GM18505 (cell line): ENCODE measurements at regions not wholly inside any gene's neighbourhood (a gene's known extent, or its start where the extent isn't known, plus 50 kb on each side); places are given as distances from the start of the nearest gene placed in this dataset.
A peak's percentile ranks its signal among the peaks of the same experiment; 100 is the strongest.
"Not testable (repeated sequence)": the region's sequence is repeated elsewhere in the genome, so short reads cannot be mapped to it uniquely, and the experiment has no call there.

Experiments used
- ATAC-seq: cut with Tn5 transposase; IDR thresholded peaks from one replicate; pipeline ENCODE4 v1.9.1; 2021; ENCODE audit not compliant: unreplicated experiment
- POLR2A ChIP-seq: IDR thresholded peaks from 4 replicates; pipeline ENCODE4 v1.6.1; 2011; ENCODE audit warnings: borderline replicate concordance; ENCODE audit not compliant: insufficient read depth, insufficient read length; ENCODE audit errors: extremely low read depth

- TF ChIP-seq POLR2A: no peak
- ATAC-seq: no peak
These were observed 94.1 kb upstream of the FST start for GRCh38 chr5:53386341-53386740.

DNA sequence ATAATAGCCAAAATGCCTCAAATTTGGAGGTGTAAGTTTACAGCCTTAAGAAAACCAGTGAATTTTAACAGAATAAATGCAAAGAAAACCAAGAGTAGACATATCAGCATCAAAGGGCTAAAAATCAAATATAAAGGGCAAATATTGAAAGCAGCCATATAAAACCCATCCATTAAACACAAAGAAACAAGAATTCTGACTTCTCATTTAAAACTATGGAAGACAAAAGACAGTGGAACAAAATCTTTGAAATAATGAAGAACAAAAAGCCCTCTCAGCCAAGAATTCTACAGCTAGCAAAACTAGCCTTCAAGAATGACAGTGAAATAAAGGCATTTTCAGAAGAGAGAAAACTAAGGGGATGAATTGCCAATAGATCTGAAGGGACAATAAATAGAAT, 91.3 kb upstream of the FST start:
- no peak for TF ChIP-seq POLR2A
- no peak for ATAC-seq

DNA sequence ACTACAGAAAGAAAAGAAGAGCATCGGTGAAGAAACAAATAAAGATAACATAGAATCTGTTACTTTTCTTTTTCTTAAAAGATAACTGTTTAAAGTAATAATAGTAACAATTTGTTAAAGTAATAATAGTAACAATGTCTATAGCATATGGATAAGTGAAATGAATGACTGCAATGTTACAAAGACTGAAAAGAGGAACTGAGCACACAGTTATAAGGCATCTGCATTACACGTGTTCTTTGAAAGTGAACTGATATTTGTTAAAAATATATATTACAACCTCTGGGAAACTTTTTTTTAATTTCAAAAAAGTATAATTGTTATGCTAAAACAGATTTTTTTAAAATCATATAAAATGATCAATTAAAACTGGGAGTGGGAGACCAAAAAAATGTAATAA, 88.4 kb upstream of the FST start:
- no peak for TF ChIP-seq POLR2A
- peak; percentile 90 for ATAC-seq

GRCh38 chr5:53394808-53395207, 85.6 kb upstream of the FST start:
- no peak for ATAC-seq

GRCh38 chr5:53397141-53397757, 83.2 kb upstream of the FST start:
- TF ChIP-seq POLR2A: no peak
- ATAC-seq: no peak

More at GRCh38 chr5:53394808-53395207, 85.6 kb upstream of the FST start:
- no peak for TF ChIP-seq POLR2A

DNA sequence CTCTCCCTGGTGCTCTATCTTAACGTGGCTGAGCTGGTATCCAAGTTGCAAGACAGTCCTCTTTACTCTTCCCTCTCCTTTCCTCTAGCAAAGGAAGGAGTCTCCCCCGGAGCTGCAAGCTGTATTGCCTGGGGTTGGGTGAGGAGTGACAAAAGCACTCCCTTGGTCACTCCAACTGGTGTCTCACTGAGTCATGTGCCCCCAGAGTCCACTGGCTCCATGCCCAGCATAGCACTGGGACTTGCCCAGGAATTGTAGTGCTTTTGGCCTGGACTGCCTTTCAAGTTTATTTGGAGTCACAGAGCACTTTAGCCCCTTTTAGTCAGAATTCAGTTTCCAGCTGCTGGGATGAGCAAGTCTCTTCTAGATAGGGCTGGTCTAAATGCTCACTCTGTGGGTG, 82.6 kb upstream of the FST start:
- no peak for TF ChIP-seq POLR2A
- no peak for ATAC-seq

- no peak for TF ChIP-seq POLR2A
- no peak for ATAC-seq
These were observed 80.3 kb upstream of the FST start for GRCh38 chr5:53399926-53400697.

- no peak for TF ChIP-seq POLR2A
- ATAC-seq: no peak
These were observed 77.1 kb upstream of the FST start for GRCh38 chr5:53403291-53403690.

DNA sequence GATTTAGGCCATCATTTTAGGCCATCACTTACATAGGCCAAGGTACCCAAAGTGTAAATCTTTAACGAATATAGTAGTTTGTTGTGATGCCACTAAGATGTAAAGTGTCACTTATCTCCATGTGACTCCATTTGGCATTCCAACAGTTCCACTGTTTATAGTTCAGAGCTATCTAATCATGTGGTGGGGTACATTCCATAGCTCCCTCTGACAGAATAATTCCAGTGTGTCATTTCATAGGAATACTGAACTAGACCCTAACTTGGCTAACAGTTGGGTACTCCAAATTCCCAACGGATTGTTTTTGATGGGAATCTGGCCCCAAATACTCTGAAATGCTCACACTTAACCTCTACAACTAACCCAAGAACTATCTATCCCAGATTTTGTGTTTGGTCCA, 76.7 kb upstream of the FST start:
- no peak for TF ChIP-seq POLR2A
- ATAC-seq: no peak

DNA sequence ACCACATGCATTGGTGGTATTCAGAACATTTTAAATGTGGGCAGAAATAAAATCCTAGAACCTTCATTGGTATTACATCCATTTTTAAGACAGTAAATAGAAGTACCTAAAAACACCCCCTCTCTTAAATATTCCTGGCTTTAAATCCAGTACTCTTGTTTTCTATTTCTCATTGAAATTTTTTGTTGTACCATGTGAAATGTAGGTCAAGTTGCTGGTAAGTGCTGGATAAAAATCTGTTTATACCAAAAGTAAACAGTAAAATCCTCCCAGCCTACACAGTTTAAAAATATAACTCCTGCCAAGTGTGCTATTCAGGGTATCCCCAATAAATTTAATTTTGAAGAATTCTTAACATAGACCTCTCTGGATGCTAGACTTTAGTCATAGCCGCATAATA, 75.0 kb upstream of the FST start:
- ATAC-seq: no peak
- no peak for TF ChIP-seq POLR2A

DNA sequence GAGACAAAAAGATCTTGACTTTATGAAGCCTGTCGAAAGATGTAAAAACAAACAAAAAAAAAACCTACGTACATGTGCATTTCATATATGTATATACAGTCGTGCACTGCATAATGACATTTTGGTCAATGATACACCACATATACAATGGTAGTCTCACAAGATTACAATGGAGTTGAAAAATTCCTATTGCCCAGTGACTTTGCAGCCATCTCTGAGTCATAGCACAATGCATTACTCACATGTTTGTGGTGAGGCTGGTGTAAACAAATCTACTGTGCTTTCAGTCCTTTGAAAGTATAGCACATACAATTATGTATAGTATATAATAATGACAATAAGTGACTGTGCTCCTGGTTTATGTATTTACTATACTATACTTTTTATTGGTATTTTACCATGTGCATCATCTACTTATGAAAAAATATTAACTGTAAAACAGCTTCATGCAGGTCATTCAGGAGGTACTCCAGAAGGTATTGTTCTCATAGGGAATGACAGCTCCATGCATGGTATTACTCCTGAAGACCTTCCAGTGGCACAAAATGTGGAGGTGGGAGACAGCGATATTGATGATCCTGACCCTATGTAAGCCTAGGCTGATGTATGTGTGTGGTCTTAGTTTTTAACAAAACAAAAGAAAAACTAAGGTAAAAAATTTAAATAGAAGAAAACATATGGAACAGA, 73.7 kb upstream of the FST start:
- ATAC-seq: no peak
- TF ChIP-seq POLR2A: no peak

DNA sequence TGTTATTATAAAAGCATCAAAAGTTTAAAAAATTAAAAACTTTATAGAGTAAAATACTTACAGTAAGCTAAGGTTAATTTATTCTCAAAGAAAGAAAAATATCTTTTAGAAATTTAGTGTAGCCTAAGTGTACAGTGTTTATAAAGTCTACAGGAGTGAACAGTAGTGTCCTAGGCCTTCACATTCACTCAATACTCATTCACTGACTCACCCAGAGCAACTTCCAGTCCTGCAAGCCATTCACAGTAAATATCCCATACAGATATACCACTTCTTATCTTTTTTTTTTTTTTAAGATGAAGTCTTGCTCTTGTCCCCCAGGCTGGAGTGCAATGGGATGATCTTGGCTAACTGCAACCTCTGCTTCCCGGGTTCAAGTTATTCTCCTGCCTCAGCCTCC, 73.1 kb upstream of the FST start:
- no peak for ATAC-seq
- no peak for TF ChIP-seq POLR2A

DNA sequence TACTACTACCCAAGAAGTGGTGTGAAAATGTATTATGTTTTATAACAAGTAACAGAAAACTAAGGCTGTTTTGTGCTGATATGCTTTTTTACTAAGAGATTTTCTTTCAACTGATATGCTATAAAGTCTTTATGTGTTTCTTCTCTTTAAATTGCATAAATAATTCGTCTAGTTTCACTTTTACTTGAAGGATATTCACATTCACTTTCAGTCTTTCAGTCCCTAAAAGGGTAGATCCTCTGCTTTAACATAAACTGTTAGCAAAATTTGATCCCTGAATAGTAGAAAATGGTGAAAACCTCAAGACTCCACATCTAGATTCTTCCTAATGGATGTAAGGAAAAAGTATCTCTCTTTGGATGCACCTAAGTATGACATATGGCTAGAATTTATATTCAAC, 69.0 kb upstream of the FST start:
- TF ChIP-seq POLR2A: no peak
- ATAC-seq: no peak

GRCh38 chr5:53412499-53412898, 67.9 kb upstream of the FST start:
- not testable (repeated sequence) for ATAC-seq

- no peak for ATAC-seq
- no peak for TF ChIP-seq POLR2A
These were observed 64.2 kb upstream of the FST start for GRCh38 chr5:53416144-53416738.

DNA sequence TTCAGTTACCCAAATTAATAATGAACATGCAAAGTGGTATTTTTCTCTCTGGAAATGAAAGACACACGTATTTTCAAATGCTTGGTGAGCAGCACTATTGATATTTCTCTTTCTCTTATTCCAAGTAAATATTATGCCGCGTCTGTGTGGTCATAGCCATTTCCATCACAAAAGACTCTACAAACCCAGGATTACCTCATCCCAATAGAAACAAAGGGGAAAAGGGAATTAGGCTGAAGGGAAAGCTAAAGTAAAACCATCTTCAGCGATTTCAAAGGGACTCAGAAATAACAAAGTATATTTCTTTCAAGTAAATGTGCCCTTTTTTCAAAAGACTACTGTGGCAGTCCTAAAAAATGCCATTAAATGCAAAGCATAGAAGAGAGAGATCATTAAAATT, 62.0 kb upstream of the FST start:
- TF ChIP-seq POLR2A: no peak

More for the DNA sequence above, 62.0 kb upstream of the FST start:
- no peak for ATAC-seq
